ENCODE measurements at regions not wholly inside any gene's neighbourhood (a gene's known extent, or its start where the extent isn't known, plus 50 kb on each side); places are given as distances from the start of the nearest gene placed in this dataset.

- no peaks in the 10 kb centered on the region for H3K9me3 ChIP-seq
- H3K27ac ChIP-seq = no peak overlapping the region
- H3K4me1 ChIP-seq = no peaks in the 10 kb centered on the region
- H3K36me3 ChIP-seq = no peaks in the 10 kb centered on the region
- TF ChIP-seq EP300 (IDR thresholded peaks at IDR 0.05) = no peak
- TF ChIP-seq POLR2A (IDR thresholded peaks at IDR 0.05) = no peak
- no peak for TF ChIP-seq CTCF (IDR thresholded peaks at IDR 0.05)
- no peak for DNase-seq (ENCODE audit: low spot score in 2 of 2)
- no peak overlapping the region for H3K4me3 ChIP-seq
- H3K27me3 ChIP-seq = no peaks in the 10 kb centered on the region
- WGBS, 2 donors = 70 to 85% methylated on average over 2 of the region's 2 CpGs
These were observed 395.9 kb upstream of the GRIA3 start for GRCh38 chrX:122788216-122788615.

DNA sequence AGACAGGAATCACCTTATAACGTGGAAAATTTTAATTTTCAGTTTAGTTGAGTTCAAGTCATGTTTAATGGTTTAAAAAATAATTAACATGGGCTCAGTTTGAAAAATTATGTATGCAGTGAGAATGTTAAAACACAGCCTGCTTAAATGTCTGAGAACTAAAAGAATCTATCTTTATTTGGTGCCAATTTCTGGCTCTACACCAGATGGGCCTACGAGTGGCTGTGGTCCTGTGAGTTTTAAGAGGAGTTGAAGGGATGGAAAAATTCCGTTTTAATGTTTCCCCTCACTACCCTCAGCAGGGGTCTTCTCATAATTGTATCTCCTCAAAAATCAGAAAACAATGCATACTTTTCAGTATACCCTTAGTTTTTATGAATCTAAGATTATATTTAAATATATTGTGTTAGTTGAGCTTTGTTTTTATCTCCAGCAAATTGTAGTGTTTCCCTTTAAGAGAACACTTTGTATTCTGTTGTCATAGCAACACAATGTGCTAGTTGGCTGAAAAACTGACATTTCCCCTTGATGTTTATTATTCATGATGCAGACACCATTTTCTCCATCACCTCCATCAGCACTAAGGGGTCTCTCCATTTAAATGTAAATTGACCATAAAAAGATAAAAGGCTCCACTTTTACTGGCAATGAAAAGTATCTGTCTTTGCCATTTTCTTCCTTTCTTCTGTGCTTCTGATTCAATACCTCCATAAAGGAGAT, 393.5 kb upstream of the GRIA3 start:
- 41 to 69% methylated on average over 3 of the region's 3 CpGs for WGBS, 2 donors
- no peak for TF ChIP-seq POLR2A (IDR thresholded peaks at IDR 0.05)
- no peak for TF ChIP-seq EP300 (IDR thresholded peaks at IDR 0.05)
- TF ChIP-seq CTCF (IDR thresholded peaks at IDR 0.05) = no peak

DNA sequence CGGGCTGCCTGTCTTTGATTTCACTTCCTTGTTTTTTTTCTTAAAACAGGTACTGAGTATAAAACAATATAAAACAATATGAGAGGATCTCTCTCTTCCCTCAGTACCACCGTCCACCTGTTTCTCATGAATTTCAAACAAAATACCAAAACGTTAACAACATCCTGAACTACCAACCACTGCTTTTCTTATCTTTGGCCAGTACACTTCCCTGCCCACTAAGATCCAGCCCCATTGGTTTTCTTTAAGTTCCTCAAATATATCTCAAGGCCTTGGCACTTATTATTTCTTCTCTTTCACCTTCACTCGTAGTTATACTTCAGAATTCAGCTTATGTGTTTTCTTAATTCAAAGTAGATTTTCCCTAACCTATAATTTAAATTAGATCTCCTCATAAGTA, 370.2 kb upstream of the GRIA3 start:
- Histone ChIP-seq H3K4me3 (no peak overlapping the region), H3K27ac (no peak overlapping the region), H3K27me3 (no peaks in the 10 kb centered on the region), H3K36me3 (no peaks in the 10 kb centered on the region), H3K9me3 (no peaks in the 10 kb centered on the region), H3K4me1 (no peaks in the 10 kb centered on the region)
- TF ChIP-seq POLR2A (IDR thresholded peaks at IDR 0.05) (no peak), CTCF (IDR thresholded peaks at IDR 0.05) (no peak), EP300 (IDR thresholded peaks at IDR 0.05) (no peak)
- WGBS, 2 donors = 72 to 85% methylated on average over 4 of the region's 4 CpGs
- no peak for DNase-seq (ENCODE audit: low spot score in 2 of 2)

More for the DNA sequence above, 393.5 kb upstream of the GRIA3 start:
- Histone ChIP-seq H3K4me1 (no peaks in the 10 kb centered on the region), H3K27me3 (no peaks in the 10 kb centered on the region), H3K27ac (no peak overlapping the region), H3K4me3 (no peak overlapping the region), H3K9me3 (no peaks in the 10 kb centered on the region), H3K36me3 (no peaks in the 10 kb centered on the region)
- no peak for DNase-seq (ENCODE audit: low spot score in 2 of 2)

- H3K9me3 ChIP-seq = peaks cover 0 to 7% (median 0%) of the 10 kb centered on the region in 4 donors
- no peak for TF ChIP-seq EP300 (IDR thresholded peaks at IDR 0.05)
- no peak for TF ChIP-seq POLR2A (IDR thresholded peaks at IDR 0.05)
- TF ChIP-seq CTCF (IDR thresholded peaks at IDR 0.05) = no peak
These were observed 367.8 kb upstream of the GRIA3 start for GRCh38 chrX:122816288-122816687.

GRCh38 chrX:122817321-122817955, 366.6 kb upstream of the GRIA3 start:
- Histone ChIP-seq H3K27me3 (no peaks in the 10 kb centered on the region), H3K27ac (no peak overlapping the region), H3K4me1 (no peaks in the 10 kb centered on the region), H3K36me3 (no peaks in the 10 kb centered on the region), H3K4me3 (no peak overlapping the region), H3K9me3 (peaks cover 0 to 7% (median 0%) of the 10 kb centered on the region in 4 donors)
- no peak for TF ChIP-seq CTCF (IDR thresholded peaks at IDR 0.05)
- no peak for TF ChIP-seq POLR2A (IDR thresholded peaks at IDR 0.05)
- no peak for TF ChIP-seq EP300 (IDR thresholded peaks at IDR 0.05)
- DNase-seq (ENCODE audit: low spot score in 2 of 2) = no peak
- WGBS, 2 donors = 89 to 90% methylated on average over 11 of the region's 12 CpGs

More at GRCh38 chrX:122816288-122816687, 367.8 kb upstream of the GRIA3 start:
- Histone ChIP-seq H3K4me3 (no peak overlapping the region), H3K27ac (no peak overlapping the region), H3K4me1 (no peaks in the 10 kb centered on the region), H3K27me3 (no peaks in the 10 kb centered on the region), H3K36me3 (no peaks in the 10 kb centered on the region)
- DNase-seq (ENCODE audit: low spot score in 2 of 2) = no peak
- 84 to 91% methylated on average over 1 of the region's 1 CpG for WGBS, 2 donors
